WTC11 (cell line): ENCODE measurements at regions not wholly inside any gene's neighbourhood (a gene's known extent, or its start where the extent isn't known, plus 50 kb on each side); places are given as distances from the start of the nearest gene placed in this dataset.

Source experiments
- ATAC-seq: fragments of 200-7000 bp; cut with Tn5 transposase; 2 replicates; pipeline ENCODE4 v1.10.0; 2021; ENCODE audit warnings: mild to moderate bottlenecking, moderate library complexity
- CTCF ChIA-PET: fragments of 300-600 bp; sonication (Branson Sonifier 250); formaldehyde crosslinking; loops from one replicate; lab custom pipeline; 2021; ENCODE audit warnings: antibody characterized with exemption; lab: Charles Lee
- POLR2A ChIA-PET: fragments of 350-600 bp; sonication (Branson Sonifier 250); formaldehyde crosslinking; loops from one replicate; lab custom pipeline; 2021; ENCODE audit warnings: antibody characterized with exemption; lab: Charles Lee
- DNase-seq: peaks from one replicate; pipeline ENCODE4 v3.0.0; 2021; ENCODE audit warnings: low spot score
- H3K27ac Mint-ChIP-seq: 2 replicates; pipeline ENCODE4 v1.8.0; 2021; ENCODE audit warnings: mixed read lengths
- H3K27me3 Mint-ChIP-seq: 2 replicates; pipeline ENCODE4 v1.8.0; 2021; ENCODE audit warnings: low read depth, mild to moderate bottlenecking, moderate library complexity, mixed read lengths
- H3K36me3 Mint-ChIP-seq: 2 replicates; pipeline ENCODE4 v1.8.0; 2021; ENCODE audit warnings: mixed read lengths
- H3K4me1 Mint-ChIP-seq: 2 replicates; pipeline ENCODE4 v1.8.0; 2022; ENCODE audit warnings: mixed read lengths
- H3K4me3 Mint-ChIP-seq: 2 replicates; pipeline ENCODE4 v1.8.0; 2021; ENCODE audit warnings: mild to moderate bottlenecking, moderate library complexity, mixed read lengths
- H3K9me3 Mint-ChIP-seq: 2 replicates; pipeline ENCODE4 v1.8.0; 2021; ENCODE audit warnings: mixed read lengths
- GABPB1 ChIP-seq: sonication (generic); formaldehyde crosslinking; IDR thresholded peaks from 2 replicates; pipeline ENCODE4 v1.8.1; 2023; ENCODE audit warnings: mild to moderate bottlenecking, missing genetic modification reagents
- HMGA2 ChIP-seq: fragments of 250-450 bp; sonication (Bioruptor Pico); IDR thresholded peaks from 2 replicates; pipeline ENCODE4 v1.4.0; 2021; ENCODE audit warnings: mild to moderate bottlenecking, moderate library complexity
- NR1H2 ChIP-seq: sonication (generic); formaldehyde crosslinking; IDR thresholded peaks from 2 replicates; pipeline ENCODE4 v1.9.0; 2021; ENCODE audit warnings: mild to moderate bottlenecking, moderate library complexity, missing genetic modification reagents
- SMAD3 ChIP-seq: sonication (generic); formaldehyde crosslinking; IDR thresholded peaks from 2 replicates; pipeline ENCODE4 v1.8.0; 2022; ENCODE audit warnings: missing genetic modification reagents, mild to moderate bottlenecking, borderline replicate concordance
- SOX15 ChIP-seq: fragments of 250-450 bp; sonication (Bioruptor Pico); IDR thresholded peaks from 2 replicates; pipeline ENCODE4 v1.9.0; 2021; ENCODE audit warnings: mild to moderate bottlenecking
- TEAD4 ChIP-seq: sonication (generic); formaldehyde crosslinking; IDR thresholded peaks from 2 replicates; pipeline ENCODE4 v1.8.0; 2022; ENCODE audit warnings: mild to moderate bottlenecking, missing genetic modification reagents
- ZNF317 ChIP-seq: sonication (generic); formaldehyde crosslinking; IDR thresholded peaks from 2 replicates; pipeline ENCODE4 v1.8.1; 2023; ENCODE audit warnings: low read depth, mild to moderate bottlenecking, moderate library complexity, missing genetic modification reagents, borderline replicate concordance
- ZNF396 ChIP-seq: fragments of 250-450 bp; sonication (Bioruptor Pico); IDR thresholded peaks from 2 replicates; pipeline ENCODE4 v1.8.0; 2021; ENCODE audit warnings: mild to moderate bottlenecking, moderate library complexity, borderline replicate concordance
- ZNF416 ChIP-seq: fragments of 250-450 bp; sonication (Bioruptor Pico); IDR thresholded peaks from 2 replicates; pipeline ENCODE4 v1.9.0; 2021; ENCODE audit warnings: mild to moderate bottlenecking, inconsistent platforms
- TF ChIP-seq, protein P1 (sequence below): sonication (generic); formaldehyde crosslinking; IDR thresholded peaks from 2 replicates; pipeline ENCODE4 v1.8.1; 2023; ENCODE audit warnings: mild to moderate bottlenecking, missing genetic modification reagents, borderline replicate concordance
- TF ChIP-seq, protein P2 (sequence below): sonication (generic); formaldehyde crosslinking; IDR thresholded peaks from 2 replicates; pipeline ENCODE4 v1.8.1; 2022; ENCODE audit warnings: low read depth, missing genetic modification reagents, borderline replicate concordance
- TF ChIP-seq, protein P3 (sequence below): sonication (generic); formaldehyde crosslinking; IDR thresholded peaks from 2 replicates; pipeline ENCODE4 v1.8.0; 2022; ENCODE audit warnings: missing genetic modification reagents
- TF ChIP-seq, protein P4 (sequence below): sonication (generic); formaldehyde crosslinking; IDR thresholded peaks from 2 replicates; pipeline ENCODE4 v1.8.1; 2022; ENCODE audit warnings: mild to moderate bottlenecking, moderate library complexity, missing genetic modification reagents
- TF ChIP-seq, protein P5 (sequence below): sonication (generic); formaldehyde crosslinking; IDR thresholded peaks from 2 replicates; pipeline ENCODE4 v1.8.0; 2022; ENCODE audit warnings: mild to moderate bottlenecking, missing genetic modification reagents
- TF ChIP-seq, protein P6 (sequence below): sonication (generic); formaldehyde crosslinking; IDR thresholded peaks from 2 replicates; pipeline ENCODE4 v1.8.0; 2023; ENCODE audit warnings: missing genetic modification reagents, mild to moderate bottlenecking, borderline replicate concordance
- TF ChIP-seq, protein P7 (sequence below): fragments of 250-450 bp; sonication (Bioruptor Pico); IDR thresholded peaks from 2 replicates; pipeline ENCODE4 v1.9.0; 2021; ENCODE audit warnings: moderate library complexity, mild to moderate bottlenecking, inconsistent platforms, borderline replicate concordance

DNA sequence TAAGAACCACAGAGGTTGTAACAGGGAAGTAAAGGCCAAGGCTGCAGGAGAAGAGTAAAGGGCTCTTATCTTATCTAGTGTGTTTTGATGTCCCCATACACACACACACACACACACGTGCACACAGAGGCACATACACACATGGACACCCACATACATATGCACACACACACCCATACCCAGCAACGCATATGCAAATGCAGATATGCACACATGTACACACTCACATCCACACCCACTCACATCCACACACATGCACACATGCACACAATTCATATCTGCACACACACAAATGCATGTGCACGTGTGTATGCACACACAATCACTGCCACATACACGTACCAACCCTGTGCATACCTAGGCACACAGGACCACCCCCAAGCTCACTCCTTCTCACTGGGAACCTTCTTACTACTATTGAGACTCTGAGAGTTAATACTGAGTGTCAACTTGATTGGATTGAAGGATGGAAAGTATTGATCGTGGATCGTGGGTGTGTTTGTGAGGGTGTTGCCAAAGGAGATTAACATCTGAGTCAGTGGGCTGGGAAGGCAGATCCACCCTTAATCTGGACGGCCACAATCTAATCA, 99.0 kb upstream of the AKAP13 start:
- ATAC-seq (no peak), DNase-seq (no peak)
- Mint-ChIP-seq H3K4me3 (no peak overlapping the region), H3K4me1 (no peaks in the 10 kb centered on the region), H3K27me3 (no peaks in the 10 kb centered on the region; the same call in 1 of the 2 replicates), H3K36me3 (no peaks in the 10 kb centered on the region), H3K9me3 (no peaks in the 10 kb centered on the region), H3K27ac (no peak overlapping the region)
- POLR2A ChIA-PET = no interaction called here
- no peak for TF ChIP-seq GABPB1
- TF ChIP-seq ZNF317 = no peak
- TF ChIP-seq, protein P1, sequence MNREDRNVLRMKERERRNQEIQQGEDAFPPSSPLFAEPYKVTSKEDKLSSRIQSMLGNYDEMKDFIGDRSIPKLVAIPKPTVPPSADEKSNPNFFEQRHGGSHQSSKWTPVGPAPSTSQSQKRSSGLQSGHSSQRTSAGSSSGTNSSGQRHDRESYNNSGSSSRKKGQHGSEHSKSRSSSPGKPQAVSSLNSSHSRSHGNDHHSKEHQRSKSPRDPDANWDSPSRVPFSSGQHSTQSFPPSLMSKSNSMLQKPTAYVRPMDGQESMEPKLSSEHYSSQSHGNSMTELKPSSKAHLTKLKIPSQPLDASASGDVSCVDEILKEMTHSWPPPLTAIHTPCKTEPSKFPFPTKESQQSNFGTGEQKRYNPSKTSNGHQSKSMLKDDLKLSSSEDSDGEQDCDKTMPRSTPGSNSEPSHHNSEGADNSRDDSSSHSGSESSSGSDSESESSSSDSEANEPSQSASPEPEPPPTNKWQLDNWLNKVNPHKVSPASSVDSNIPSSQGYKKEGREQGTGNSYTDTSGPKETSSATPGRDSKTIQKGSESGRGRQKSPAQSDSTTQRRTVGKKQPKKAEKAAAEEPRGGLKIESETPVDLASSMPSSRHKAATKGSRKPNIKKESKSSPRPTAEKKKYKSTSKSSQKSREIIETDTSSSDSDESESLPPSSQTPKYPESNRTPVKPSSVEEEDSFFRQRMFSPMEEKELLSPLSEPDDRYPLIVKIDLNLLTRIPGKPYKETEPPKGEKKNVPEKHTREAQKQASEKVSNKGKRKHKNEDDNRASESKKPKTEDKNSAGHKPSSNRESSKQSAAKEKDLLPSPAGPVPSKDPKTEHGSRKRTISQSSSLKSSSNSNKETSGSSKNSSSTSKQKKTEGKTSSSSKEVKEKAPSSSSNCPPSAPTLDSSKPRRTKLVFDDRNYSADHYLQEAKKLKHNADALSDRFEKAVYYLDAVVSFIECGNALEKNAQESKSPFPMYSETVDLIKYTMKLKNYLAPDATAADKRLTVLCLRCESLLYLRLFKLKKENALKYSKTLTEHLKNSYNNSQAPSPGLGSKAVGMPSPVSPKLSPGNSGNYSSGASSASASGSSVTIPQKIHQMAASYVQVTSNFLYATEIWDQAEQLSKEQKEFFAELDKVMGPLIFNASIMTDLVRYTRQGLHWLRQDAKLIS = no peak
- TF ChIP-seq ZNF416 (CRISPR knock-in tag) = no peak
- TF ChIP-seq, protein P2, sequence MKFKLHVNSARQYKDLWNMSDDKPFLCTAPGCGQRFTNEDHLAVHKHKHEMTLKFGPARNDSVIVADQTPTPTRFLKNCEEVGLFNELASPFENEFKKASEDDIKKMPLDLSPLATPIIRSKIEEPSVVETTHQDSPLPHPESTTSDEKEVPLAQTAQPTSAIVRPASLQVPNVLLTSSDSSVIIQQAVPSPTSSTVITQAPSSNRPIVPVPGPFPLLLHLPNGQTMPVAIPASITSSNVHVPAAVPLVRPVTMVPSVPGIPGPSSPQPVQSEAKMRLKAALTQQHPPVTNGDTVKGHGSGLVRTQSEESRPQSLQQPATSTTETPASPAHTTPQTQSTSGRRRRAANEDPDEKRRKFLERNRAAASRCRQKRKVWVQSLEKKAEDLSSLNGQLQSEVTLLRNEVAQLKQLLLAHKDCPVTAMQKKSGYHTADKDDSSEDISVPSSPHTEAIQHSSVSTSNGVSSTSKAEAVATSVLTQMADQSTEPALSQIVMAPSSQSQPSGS (CRISPR knock-in tag) = no peak
- TF ChIP-seq, protein P3, sequence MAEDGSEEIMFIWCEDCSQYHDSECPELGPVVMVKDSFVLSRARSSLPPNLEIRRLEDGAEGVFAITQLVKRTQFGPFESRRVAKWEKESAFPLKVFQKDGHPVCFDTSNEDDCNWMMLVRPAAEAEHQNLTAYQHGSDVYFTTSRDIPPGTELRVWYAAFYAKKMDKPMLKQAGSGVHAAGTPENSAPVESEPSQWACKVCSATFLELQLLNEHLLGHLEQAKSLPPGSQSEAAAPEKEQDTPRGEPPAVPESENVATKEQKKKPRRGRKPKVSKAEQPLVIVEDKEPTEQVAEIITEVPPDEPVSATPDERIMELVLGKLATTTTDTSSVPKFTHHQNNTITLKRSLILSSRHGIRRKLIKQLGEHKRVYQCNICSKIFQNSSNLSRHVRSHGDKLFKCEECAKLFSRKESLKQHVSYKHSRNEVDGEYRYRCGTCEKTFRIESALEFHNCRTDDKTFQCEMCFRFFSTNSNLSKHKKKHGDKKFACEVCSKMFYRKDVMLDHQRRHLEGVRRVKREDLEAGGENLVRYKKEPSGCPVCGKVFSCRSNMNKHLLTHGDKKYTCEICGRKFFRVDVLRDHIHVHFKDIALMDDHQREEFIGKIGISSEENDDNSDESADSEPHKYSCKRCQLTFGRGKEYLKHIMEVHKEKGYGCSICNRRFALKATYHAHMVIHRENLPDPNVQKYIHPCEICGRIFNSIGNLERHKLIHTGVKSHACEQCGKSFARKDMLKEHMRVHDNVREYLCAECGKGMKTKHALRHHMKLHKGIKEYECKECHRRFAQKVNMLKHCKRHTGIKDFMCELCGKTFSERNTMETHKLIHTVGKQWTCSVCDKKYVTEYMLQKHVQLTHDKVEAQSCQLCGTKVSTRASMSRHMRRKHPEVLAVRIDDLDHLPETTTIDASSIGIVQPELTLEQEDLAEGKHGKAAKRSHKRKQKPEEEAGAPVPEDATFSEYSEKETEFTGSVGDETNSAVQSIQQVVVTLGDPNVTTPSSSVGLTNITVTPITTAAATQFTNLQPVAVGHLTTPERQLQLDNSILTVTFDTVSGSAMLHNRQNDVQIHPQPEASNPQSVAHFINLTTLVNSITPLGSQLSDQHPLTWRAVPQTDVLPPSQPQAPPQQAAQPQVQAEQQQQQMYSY (CRISPR knock-in tag) = no peak
- no peak for TF ChIP-seq NR1H2 (CRISPR knock-in tag)
- TF ChIP-seq, protein P4, sequence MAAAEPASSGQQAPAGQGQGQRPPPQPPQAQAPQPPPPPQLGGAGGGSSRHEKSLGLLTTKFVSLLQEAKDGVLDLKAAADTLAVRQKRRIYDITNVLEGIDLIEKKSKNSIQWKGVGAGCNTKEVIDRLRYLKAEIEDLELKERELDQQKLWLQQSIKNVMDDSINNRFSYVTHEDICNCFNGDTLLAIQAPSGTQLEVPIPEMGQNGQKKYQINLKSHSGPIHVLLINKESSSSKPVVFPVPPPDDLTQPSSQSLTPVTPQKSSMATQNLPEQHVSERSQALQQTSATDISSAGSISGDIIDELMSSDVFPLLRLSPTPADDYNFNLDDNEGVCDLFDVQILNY (CRISPR knock-in tag) = no peak
- TF ChIP-seq, protein P5, sequence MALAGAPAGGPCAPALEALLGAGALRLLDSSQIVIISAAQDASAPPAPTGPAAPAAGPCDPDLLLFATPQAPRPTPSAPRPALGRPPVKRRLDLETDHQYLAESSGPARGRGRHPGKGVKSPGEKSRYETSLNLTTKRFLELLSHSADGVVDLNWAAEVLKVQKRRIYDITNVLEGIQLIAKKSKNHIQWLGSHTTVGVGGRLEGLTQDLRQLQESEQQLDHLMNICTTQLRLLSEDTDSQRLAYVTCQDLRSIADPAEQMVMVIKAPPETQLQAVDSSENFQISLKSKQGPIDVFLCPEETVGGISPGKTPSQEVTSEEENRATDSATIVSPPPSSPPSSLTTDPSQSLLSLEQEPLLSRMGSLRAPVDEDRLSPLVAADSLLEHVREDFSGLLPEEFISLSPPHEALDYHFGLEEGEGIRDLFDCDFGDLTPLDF (CRISPR knock-in tag) = no peak
- no peak for TF ChIP-seq SOX15 (CRISPR knock-in tag)
- TF ChIP-seq ZNF396 (CRISPR knock-in tag) = no peak
- TF ChIP-seq, protein P6, sequence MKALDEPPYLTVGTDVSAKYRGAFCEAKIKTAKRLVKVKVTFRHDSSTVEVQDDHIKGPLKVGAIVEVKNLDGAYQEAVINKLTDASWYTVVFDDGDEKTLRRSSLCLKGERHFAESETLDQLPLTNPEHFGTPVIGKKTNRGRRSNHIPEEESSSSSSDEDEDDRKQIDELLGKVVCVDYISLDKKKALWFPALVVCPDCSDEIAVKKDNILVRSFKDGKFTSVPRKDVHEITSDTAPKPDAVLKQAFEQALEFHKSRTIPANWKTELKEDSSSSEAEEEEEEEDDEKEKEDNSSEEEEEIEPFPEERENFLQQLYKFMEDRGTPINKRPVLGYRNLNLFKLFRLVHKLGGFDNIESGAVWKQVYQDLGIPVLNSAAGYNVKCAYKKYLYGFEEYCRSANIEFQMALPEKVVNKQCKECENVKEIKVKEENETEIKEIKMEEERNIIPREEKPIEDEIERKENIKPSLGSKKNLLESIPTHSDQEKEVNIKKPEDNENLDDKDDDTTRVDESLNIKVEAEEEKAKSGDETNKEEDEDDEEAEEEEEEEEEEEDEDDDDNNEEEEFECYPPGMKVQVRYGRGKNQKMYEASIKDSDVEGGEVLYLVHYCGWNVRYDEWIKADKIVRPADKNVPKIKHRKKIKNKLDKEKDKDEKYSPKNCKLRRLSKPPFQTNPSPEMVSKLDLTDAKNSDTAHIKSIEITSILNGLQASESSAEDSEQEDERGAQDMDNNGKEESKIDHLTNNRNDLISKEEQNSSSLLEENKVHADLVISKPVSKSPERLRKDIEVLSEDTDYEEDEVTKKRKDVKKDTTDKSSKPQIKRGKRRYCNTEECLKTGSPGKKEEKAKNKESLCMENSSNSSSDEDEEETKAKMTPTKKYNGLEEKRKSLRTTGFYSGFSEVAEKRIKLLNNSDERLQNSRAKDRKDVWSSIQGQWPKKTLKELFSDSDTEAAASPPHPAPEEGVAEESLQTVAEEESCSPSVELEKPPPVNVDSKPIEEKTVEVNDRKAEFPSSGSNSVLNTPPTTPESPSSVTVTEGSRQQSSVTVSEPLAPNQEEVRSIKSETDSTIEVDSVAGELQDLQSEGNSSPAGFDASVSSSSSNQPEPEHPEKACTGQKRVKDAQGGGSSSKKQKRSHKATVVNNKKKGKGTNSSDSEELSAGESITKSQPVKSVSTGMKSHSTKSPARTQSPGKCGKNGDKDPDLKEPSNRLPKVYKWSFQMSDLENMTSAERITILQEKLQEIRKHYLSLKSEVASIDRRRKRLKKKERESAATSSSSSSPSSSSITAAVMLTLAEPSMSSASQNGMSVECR = no peak
- no peak for TF ChIP-seq HMGA2 (CRISPR knock-in tag)
- TF ChIP-seq, protein P7, sequence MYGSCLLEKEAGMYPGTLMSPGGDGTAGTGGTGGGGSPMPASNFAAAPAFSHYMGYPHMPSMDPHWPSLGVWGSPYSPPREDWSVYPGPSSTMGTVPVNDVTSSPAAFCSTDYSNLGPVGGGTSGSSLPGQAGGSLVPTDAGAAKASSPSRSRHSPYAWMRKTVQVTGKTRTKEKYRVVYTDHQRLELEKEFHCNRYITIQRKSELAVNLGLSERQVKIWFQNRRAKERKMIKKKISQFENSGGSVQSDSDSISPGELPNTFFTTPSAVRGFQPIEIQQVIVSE = no peak
- TF ChIP-seq TEAD4 (CRISPR knock-in tag) = no peak
- TF ChIP-seq SMAD3 (CRISPR knock-in tag) = no peak
- CTCF ChIA-PET = no interaction called here
